HepG2 (cell line): ENCODE measurements at regions not wholly inside any gene's neighbourhood (a gene's known extent, or its start where the extent isn't known, plus 50 kb on each side); places are given as distances from the start of the nearest gene placed in this dataset.

Experiments
- ARNT ChIP-seq: fragments of 450-650 bp; IDR thresholded peaks from 2 replicates; pipeline ENCODE4 v1.6.1; 2017
- CTCF ChIP-seq: sonication (generic); formaldehyde crosslinking; IDR thresholded peaks from 2 replicates; pipeline ENCODE4 v1.5.0; 2020; ENCODE audit warnings: mild to moderate bottlenecking, missing genetic modification reagents, moderate library complexity
- FOXJ3 ChIP-seq: sonication (generic); formaldehyde crosslinking; IDR thresholded peaks from 2 replicates; pipeline ENCODE4 v1.4.0; 2020; ENCODE audit warnings: missing genetic modification reagents, mild to moderate bottlenecking, borderline replicate concordance
- JUN ChIP-seq: sonication (generic); formaldehyde crosslinking; IDR thresholded peaks from 2 replicates; pipeline ENCODE4 v1.4.0; 2020; ENCODE audit warnings: mild to moderate bottlenecking, missing genetic modification reagents
- MTF1 ChIP-seq: sonication (generic); formaldehyde crosslinking; IDR thresholded peaks from 2 replicates; pipeline ENCODE4 v1.5.0; 2020; ENCODE audit warnings: missing genetic modification reagents
- RNF2 ChIP-seq: fragments of 450-650 bp; conservative IDR thresholded peaks from 2 replicates; pipeline ENCODE4 v1.6.1; 2016; ENCODE audit warnings: low read depth
- SNRNP70 ChIP-seq: fragments of 200-400 bp; formaldehyde crosslinking; IDR thresholded peaks from 2 replicates; pipeline ENCODE4 v1.6.1; 2017; ENCODE audit warnings: mild to moderate bottlenecking, low read depth, low read length, moderate library complexity
- TRIM24 ChIP-seq: sonication (generic); formaldehyde crosslinking; IDR thresholded peaks from 2 replicates; pipeline ENCODE4 v1.8.0; 2022; ENCODE audit warnings: mild to moderate bottlenecking, missing genetic modification reagents
- ZNF121 ChIP-seq: sonication (generic); formaldehyde crosslinking; IDR thresholded peaks from 2 replicates; pipeline ENCODE4 v1.5.0; 2020; ENCODE audit warnings: mild to moderate bottlenecking, missing genetic modification reagents
- ZNF343 ChIP-seq: sonication (generic); formaldehyde crosslinking; IDR thresholded peaks from 2 replicates; pipeline ENCODE4 v1.4.0; 2020; ENCODE audit warnings: mild to moderate bottlenecking, missing genetic modification reagents
- ZNF354B ChIP-seq: sonication (generic); formaldehyde crosslinking; IDR thresholded peaks from 2 replicates; pipeline ENCODE4 v1.8.0; 2022; ENCODE audit warnings: mild to moderate bottlenecking, missing genetic modification reagents
- ZNF891 ChIP-seq: sonication (generic); formaldehyde crosslinking; IDR thresholded peaks from 2 replicates; pipeline ENCODE4 v1.5.0; 2020; ENCODE audit warnings: mild to moderate bottlenecking, missing genetic modification reagents
- ZSCAN22 ChIP-seq: sonication (generic); formaldehyde crosslinking; IDR thresholded peaks from 2 replicates; pipeline ENCODE4 v1.4.0; 2020; ENCODE audit warnings: mild to moderate bottlenecking, missing genetic modification reagents
- TF ChIP-seq, protein P1 (sequence below): sonication (generic); formaldehyde crosslinking; IDR thresholded peaks from 2 replicates; pipeline ENCODE4 v1.5.1; 2020; ENCODE audit warnings: mild to moderate bottlenecking, missing genetic modification reagents, moderate library complexity

GRCh38 chr2:146950911-146951310, 893.9 kb upstream of the ACVR2A start:
- no peak for TF ChIP-seq SNRNP70
- no peak for TF ChIP-seq ARNT
- no peak for TF ChIP-seq ZNF354B
- TF ChIP-seq RNF2, result no peak
- no peak for TF ChIP-seq FOXJ3
- no peak for TF ChIP-seq CTCF (CRISPR knock-in tag)
- TF ChIP-seq, protein P1, sequence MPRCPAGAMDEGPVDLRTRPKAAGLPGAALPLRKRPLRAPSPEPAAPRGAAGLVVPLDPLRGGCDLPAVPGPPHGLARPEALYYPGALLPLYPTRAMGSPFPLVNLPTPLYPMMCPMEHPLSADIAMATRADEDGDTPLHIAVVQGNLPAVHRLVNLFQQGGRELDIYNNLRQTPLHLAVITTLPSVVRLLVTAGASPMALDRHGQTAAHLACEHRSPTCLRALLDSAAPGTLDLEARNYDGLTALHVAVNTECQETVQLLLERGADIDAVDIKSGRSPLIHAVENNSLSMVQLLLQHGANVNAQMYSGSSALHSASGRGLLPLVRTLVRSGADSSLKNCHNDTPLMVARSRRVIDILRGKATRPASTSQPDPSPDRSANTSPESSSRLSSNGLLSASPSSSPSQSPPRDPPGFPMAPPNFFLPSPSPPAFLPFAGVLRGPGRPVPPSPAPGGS (CRISPR knock-in tag), result no peak
- TF ChIP-seq ZSCAN22 (CRISPR knock-in tag), result no peak
- no peak for TF ChIP-seq ZNF343
- TF ChIP-seq ZNF121 (CRISPR knock-in tag), result no peak
- TF ChIP-seq MTF1 (CRISPR knock-in tag), result no peak
- no peak for TF ChIP-seq JUN
- TF ChIP-seq ZNF891 (CRISPR knock-in tag), result no peak
- no peak for TF ChIP-seq TRIM24 (CRISPR knock-in tag)
